ENCODE measurements at regions not wholly inside any gene's neighbourhood (a gene's known extent, or its start where the extent isn't known, plus 50 kb on each side); places are given as distances from the start of the nearest gene placed in this dataset.

DNA sequence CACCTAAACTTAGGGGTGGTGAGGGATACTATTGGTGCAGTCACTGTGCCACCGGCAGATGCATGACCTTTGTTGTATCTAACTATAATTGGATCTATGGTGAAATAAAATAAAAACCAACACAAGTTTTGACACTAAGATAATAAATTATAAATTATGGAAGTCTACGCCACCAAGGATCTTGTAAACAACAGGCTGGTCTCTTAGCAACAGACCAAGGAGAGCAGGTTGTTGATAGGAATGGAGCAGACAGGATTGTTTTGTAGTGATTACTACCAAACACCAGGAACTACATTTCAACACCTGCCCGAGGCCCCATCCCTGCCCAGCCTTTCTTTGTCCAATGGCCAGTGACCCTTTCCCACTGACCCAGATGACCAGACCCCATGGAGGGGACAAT is 1178.0 kb downstream of the VRK1 start:
- TF ChIP-seq, protein P1, sequence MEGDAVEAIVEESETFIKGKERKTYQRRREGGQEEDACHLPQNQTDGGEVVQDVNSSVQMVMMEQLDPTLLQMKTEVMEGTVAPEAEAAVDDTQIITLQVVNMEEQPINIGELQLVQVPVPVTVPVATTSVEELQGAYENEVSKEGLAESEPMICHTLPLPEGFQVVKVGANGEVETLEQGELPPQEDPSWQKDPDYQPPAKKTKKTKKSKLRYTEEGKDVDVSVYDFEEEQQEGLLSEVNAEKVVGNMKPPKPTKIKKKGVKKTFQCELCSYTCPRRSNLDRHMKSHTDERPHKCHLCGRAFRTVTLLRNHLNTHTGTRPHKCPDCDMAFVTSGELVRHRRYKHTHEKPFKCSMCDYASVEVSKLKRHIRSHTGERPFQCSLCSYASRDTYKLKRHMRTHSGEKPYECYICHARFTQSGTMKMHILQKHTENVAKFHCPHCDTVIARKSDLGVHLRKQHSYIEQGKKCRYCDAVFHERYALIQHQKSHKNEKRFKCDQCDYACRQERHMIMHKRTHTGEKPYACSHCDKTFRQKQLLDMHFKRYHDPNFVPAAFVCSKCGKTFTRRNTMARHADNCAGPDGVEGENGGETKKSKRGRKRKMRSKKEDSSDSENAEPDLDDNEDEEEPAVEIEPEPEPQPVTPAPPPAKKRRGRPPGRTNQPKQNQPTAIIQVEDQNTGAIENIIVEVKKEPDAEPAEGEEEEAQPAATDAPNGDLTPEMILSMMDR (IDR thresholded peaks at IDR 0.05) = no peak
- no peak overlapping the region for H3K27ac ChIP-seq

DNA sequence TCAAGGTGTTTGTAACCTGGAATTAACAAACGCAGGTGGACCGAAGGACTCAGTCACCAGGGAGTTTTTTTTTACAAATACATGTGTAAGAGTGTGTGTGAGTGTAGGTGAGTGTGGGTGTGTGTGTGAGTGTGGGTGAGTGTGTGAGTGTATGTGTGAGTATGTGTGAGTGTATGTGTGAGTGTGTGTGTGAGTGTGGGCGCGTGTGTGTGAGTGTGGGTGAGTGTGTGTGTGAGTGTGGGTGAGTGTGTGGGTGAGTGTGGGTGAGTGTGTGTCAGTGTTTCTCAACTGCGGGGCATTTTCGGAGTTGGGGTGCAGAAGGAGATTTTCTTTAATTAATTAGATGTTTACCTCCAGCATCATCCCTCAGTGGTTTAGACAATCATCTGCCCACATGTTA is 1178.8 kb downstream of the VRK1 start:
- no peak overlapping the region for H3K27ac ChIP-seq
- TF ChIP-seq, protein P1 (IDR thresholded peaks at IDR 0.05) = no peak
- no peak for TF ChIP-seq ZFX (IDR thresholded peaks at IDR 0.05; ENCODE audit: borderline replicate concordance)

DNA sequence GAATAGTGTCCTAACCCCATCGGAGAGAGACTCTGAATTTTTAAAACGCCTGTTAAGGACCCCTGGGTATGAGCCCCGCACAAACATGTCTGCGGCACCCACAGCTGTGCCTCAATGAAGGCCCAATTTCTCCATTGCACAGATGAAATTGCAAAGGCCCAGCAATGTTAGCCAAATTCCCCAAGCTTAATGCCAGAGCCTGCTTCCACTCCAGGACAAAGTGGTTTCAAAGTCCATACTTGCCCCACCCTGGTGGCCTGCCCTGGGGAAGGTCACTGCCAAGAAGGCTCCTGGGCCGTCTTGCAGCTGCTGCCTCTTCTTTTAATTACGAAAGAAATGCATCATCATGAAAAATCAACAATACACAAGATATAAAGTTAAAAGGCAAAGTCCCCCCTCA is 1179.7 kb downstream of the VRK1 start:
- no peak for TF ChIP-seq ZFX (IDR thresholded peaks at IDR 0.05; ENCODE audit: borderline replicate concordance)
- TF ChIP-seq, protein P1 (IDR thresholded peaks at IDR 0.05) = no peak
- no peak overlapping the region for H3K27ac ChIP-seq

DNA sequence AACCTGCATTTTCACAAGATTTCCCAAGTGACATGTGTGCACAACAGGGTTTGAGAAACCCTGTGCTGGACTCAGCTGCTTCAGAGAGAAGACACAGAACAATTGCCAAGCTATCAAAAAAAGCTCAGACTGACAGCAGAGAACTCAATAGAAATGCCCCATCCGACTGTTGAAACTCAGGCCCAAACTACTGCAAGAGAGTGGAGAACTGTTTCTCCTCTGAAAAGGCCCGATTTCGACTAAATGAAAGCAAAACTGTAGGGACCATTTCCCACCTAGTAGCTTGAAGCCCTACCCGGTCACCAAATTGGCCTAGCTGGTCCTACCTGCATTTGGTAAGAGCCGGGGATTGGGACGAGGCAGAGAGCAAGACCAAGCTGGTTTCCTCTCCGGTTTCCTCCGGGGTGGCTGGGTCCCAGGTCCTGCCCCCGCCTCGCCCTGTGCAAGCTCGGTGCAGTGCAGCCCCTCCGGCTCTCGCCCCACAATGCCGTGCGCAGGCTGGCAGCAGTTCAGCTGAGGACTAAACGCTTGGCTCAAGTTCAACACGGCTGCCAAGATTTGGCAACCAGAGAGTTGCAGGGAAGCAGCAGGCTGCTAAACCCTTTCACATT is 1180.6 kb downstream of the VRK1 start:
- no peak overlapping the region for H3K27ac ChIP-seq
- TF ChIP-seq, protein P1 (IDR thresholded peaks at IDR 0.05) = no peak
- TF ChIP-seq ZFX (IDR thresholded peaks at IDR 0.05; ENCODE audit: borderline replicate concordance) = no peak

DNA sequence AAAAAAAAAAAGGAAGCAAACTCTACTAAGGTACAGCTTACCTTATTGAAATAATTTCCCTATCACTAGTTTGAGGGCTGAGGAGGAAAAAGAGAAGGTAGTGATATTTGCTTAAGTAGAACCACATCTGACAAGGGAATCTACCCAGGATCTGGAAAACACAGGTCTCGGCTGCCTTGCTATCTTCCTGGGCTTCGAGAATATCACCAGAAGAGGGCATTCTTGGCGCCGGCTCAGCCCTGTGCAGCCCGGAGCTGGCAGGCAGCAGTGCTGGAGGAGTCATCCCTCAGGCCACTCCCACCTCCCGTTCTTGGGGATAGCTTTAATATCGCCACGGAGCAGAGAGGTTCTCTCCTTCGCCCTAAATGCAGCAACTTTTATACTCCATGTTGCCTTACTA is 1181.2 kb downstream of the VRK1 start:
- no peak for TF ChIP-seq ZFX (IDR thresholded peaks at IDR 0.05; ENCODE audit: borderline replicate concordance)
- TF ChIP-seq, protein P1 (IDR thresholded peaks at IDR 0.05) = peak; percentile 49
- H3K27ac ChIP-seq = no peak overlapping the region

DNA sequence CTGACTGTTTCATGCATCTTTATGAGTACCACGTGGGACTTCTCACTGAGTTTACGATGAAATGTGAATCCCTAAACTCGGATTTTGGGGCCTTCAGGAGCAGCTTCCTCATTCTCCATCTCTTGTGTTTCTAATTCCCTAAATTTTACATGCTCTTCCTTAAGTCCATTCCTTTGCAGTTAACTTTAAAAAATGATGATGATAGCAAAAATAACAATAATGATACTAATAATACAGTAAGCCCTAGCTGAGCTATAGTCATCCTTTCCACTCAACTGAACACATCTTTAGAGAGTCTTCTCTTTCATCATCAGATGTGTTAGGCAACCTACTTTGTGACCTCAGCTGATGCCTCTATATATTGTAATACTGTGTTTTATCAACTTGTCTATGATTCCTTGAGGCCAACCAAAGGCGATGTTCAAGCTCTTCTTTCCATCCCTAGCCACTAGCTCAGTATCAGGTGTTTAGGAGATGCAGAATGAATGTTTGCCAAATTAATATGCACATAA is 1196.4 kb downstream of the VRK1 start:
- no peak overlapping the region for H3K27ac ChIP-seq
- TF ChIP-seq ZFX (IDR thresholded peaks at IDR 0.05; ENCODE audit: borderline replicate concordance) = no peak
- TF ChIP-seq, protein P1 (IDR thresholded peaks at IDR 0.05) = no peak

DNA sequence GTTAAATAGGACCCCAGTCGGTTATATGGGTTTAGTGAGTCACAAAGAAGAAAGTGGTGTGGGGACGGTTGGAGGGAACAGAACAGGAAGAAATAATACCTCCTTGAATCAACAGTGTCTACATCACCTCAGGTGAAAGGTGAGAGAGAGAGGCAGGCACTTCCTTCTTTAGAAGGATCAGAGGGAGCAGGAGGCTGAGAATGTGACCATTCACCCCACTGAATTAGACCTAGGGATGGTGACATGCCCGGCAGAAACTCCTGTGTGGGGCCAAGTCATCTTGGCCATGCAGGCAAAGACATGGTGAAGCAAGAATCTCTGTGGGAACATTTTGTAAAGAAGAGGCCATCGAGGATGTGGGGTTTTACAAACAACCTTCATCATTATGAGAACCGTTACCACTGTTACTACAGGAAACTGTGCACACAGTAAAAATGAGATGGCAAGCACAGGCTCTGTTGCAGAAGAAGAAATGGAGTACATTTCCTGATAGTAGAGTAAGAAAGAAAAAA is 1196.9 kb downstream of the VRK1 start:
- no peak overlapping the region for H3K27ac ChIP-seq
- TF ChIP-seq, protein P1 (IDR thresholded peaks at IDR 0.05) = no peak
- TF ChIP-seq ZFX (IDR thresholded peaks at IDR 0.05; ENCODE audit: borderline replicate concordance) = no peak
